Endothelial cell of umbilical vein (primary cell): ENCODE measurements at regions not wholly inside any gene's neighbourhood (a gene's known extent, or its start where the extent isn't known, plus 50 kb on each side); places are given as distances from the start of the nearest gene placed in this dataset.

ENCODE experiments used
- BruUV-seq: library from RNA; stranded (reverse); fragments of 400-500 nt; replicated peaks from 2 replicates; lab custom pipeline; 2021; lab: Mats Ljungman, UMichigan
- CTCF ChIA-PET: fragments of 300-600, 350-600 bp; sonication (Branson Sonifier 250); formaldehyde crosslinking; loops from one replicate; lab custom pipeline; 2021; ENCODE audit warnings: antibody characterized with exemption, inconsistent platforms; lab: Charles Lee
- POLR2A ChIA-PET: fragments of 300-600, 350-600 bp; sonication (Branson Sonifier 250); formaldehyde crosslinking; loops from one replicate; lab custom pipeline; 2021; ENCODE audit warnings: antibody characterized with exemption, inconsistent platforms; lab: Charles Lee
- DNase-seq: peaks from one replicate; pipeline ENCODE4 v3.0.0-alpha.2; 2011; ENCODE audit warnings: low read depth, low spot score
- FAIRE-seq: peaks from 2 replicates; lab custom pipeline; 2011; peaks lifted over from hg19 to GRCh38; lab: Jason Lieb, UNC
- H2AFZ ChIP-seq: 2 replicates; pipeline ENCODE4 v1.6.0; 2012; ENCODE audit warnings: low read depth, low read length, control low read depth, inconsistent platforms
- H3K27ac ChIP-seq: 2 replicates; pipeline ENCODE4 v1.5.1; 2011; ENCODE audit warnings: low read depth, mild to moderate bottlenecking, control low read depth, low read length, moderate library complexity; ENCODE audit not compliant: insufficient read depth
- H3K27me3 ChIP-seq, 2 experiments: 2 replicates each; pipeline versions ENCODE4 v1.6.0 to v1.6.1; 2011; ENCODE audit warnings: low read length in 2 of 2, mixed read lengths in 1 of 2; ENCODE audit not compliant: control insufficient read depth in 2 of 2, insufficient read depth in 2 of 2
- H3K36me3 ChIP-seq, 2 experiments: 2 replicates in 1 of 2; 3 replicates in 1 of 2; pipeline ENCODE4 v1.5.1; 2011; ENCODE audit warnings: low read length in 2 of 2, mild to moderate bottlenecking in 1 of 2, moderate library complexity in 1 of 2; ENCODE audit not compliant: control insufficient read depth in 2 of 2, insufficient read depth in 2 of 2; ENCODE audit errors: extremely low read depth in 1 of 2
- H3K4me1 ChIP-seq: 3 replicates; pipeline ENCODE4 v1.5.1; 2011; ENCODE audit warnings: mild to moderate bottlenecking, low read length; ENCODE audit not compliant: control insufficient read depth, insufficient read depth; ENCODE audit errors: extremely low read depth
- H3K4me2 ChIP-seq: 2 replicates; pipeline ENCODE4 v1.6.1; 2011; ENCODE audit warnings: low read length, control low read depth, mixed read lengths; ENCODE audit not compliant: insufficient read depth
- H3K4me3 ChIP-seq, 3 experiments: fragments of 200-600 bp in 1 of 3; sonication (generic), shearing (Covaris generic) in 1 of 3; replicated peaks in 1 of 3; 2 replicates each; pipeline ENCODE4 v1.5.1; 2011 to 2016; ENCODE audit warnings: control low read depth in 3 of 3, low read length in 3 of 3, mild to moderate bottlenecking in 2 of 3, inconsistent platforms in 1 of 3, low read depth in 1 of 3, moderate library complexity in 1 of 3; ENCODE audit not compliant: insufficient read depth in 1 of 3
- H3K79me2 ChIP-seq: 2 replicates; pipeline ENCODE4 v1.6.0; 2012; ENCODE audit warnings: low read length, inconsistent platforms; ENCODE audit not compliant: control insufficient read depth, insufficient read depth
- H3K9ac ChIP-seq: replicated peaks from 2 replicates; pipeline ENCODE3; 2011; ENCODE audit warnings: low read length, control low read depth; ENCODE audit not compliant: insufficient read depth; ENCODE audit errors: extremely low read depth
- H3K9me1 ChIP-seq: replicated peaks from 3 replicates; pipeline ENCODE4 v1.6.0; 2011; ENCODE audit warnings: mild to moderate bottlenecking, low read length; ENCODE audit not compliant: control insufficient read depth, insufficient read depth; ENCODE audit errors: extremely low read depth
- H3K9me3 ChIP-seq: replicated peaks from 2 replicates; pipeline ENCODE4 v1.5.1; 2012; ENCODE audit warnings: low read length, inconsistent platforms; ENCODE audit not compliant: control insufficient read depth, insufficient read depth
- H4K20me1 ChIP-seq: replicated peaks from 2 replicates; pipeline ENCODE3; 2011; ENCODE audit warnings: mild to moderate bottlenecking, low read length; ENCODE audit not compliant: control insufficient read depth, insufficient read depth; ENCODE audit errors: extremely low read depth
- EZH2 ChIP-seq: IDR thresholded peaks from 2 replicates; pipeline ENCODE4 v1.6.1; 2012; ENCODE audit warnings: borderline replicate concordance, low read depth, mild to moderate bottlenecking, moderate library complexity, low read length, inconsistent platforms; ENCODE audit not compliant: severe bottlenecking
- FOS ChIP-seq: IDR thresholded peaks from 2 replicates; pipeline ENCODE4 v1.6.1; 2011; ENCODE audit warnings: mild to moderate bottlenecking, low read length, moderate library complexity, borderline replicate concordance; ENCODE audit not compliant: insufficient read depth
- GATA2 ChIP-seq: IDR thresholded peaks from 2 replicates; pipeline ENCODE4 v1.7.0; 2011; ENCODE audit warnings: low read depth, mild to moderate bottlenecking, moderate library complexity, mixed read lengths, low read length; ENCODE audit not compliant: insufficient read length, insufficient read depth
- JUN ChIP-seq: IDR thresholded peaks from 2 replicates; pipeline ENCODE4 v1.6.1; 2011; ENCODE audit warnings: borderline replicate concordance, low read depth; ENCODE audit not compliant: insufficient read length, insufficient read depth
- MAX ChIP-seq: IDR thresholded peaks from 2 replicates; pipeline ENCODE4 v1.6.1; 2011; ENCODE audit not compliant: insufficient read depth, insufficient read length
- MYC ChIP-seq: IDR thresholded peaks from one replicate; pipeline ENCODE4 v1.6.1; 2011; ENCODE audit warnings: mild to moderate bottlenecking, low read depth, low read length
- POLR2A ChIP-seq: IDR thresholded peaks from 2 replicates; pipeline ENCODE4 v1.6.1; 2012; ENCODE audit warnings: low read depth, mild to moderate bottlenecking, control low read depth, low read length
- POLR2AphosphoS5 ChIP-seq: IDR thresholded peaks from 2 replicates; pipeline ENCODE4 v1.6.1; 2012; ENCODE audit warnings: low read depth, mild to moderate bottlenecking, control low read depth, low read length, moderate library complexity; ENCODE audit not compliant: insufficient read depth
- dilution Hi-C: fragments of 300-500 bp; cut with MboI; formaldehyde crosslinking; loops from one replicate; pipeline ENCODE4 v1.15.0; 2019; ENCODE audit warnings: low sequenced_read_pairs; ENCODE audit not compliant: extremely low pct_ligation_motif_present
- intact Hi-C: fragments of 100-400 bp; cut with micrococcal nuclease; formaldehyde crosslinking; loops from one replicate; pipeline ENCODE4 v1.10.0; 2022
- TF ChIP-seq, protein P1 (sequence below), 2 donors: IDR thresholded peaks; 1 replicate in 1 of 2; 2 replicates in 1 of 2; pipeline ENCODE4 v1.5.1; 2011; ENCODE audit warnings: low read length in 2 of 2, mild to moderate bottlenecking in 2 of 2, moderate library complexity in 2 of 2, control low read depth in 1 of 2, inconsistent platforms in 1 of 2, low read depth in 1 of 2; ENCODE audit not compliant: insufficient read depth in 1 of 2; ENCODE audit errors: extremely low read depth in 1 of 2

DNA sequence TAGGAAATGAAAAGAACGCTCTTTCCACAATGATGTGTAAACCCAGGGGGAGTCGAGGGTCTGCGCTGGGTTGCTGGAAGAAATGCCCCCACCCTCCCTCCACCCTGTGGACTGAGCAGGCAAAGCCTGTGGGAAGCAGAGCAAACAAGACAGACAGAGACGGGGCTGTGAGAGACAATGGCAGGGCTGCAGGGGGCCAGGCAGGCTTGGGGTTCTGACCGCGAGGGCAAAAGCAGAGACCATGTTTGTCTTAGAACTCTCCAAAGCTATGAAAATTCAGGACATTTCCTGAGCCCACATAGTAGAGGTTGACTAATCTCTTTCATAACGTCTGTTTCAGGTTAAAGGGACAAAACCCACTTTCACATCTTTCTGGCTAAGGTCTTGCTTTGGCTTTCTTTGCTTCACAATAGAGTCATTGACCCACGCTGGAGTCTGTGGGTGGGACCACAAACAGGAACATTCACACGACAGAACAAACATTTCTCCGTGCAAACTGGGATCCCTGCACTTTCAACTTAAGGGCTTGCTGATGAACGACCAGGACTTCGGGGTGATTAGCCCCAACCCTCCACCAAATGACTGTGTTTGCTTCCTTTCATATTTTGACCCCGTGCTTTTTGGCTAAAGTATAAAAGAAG, 156.0 kb upstream of the TPM1 start:
- H3K4me1 ChIP-seq: peaks cover 30% of the 10 kb centered on the region
- POLR2A ChIA-PET: no interaction called here
- no peaks in the 10 kb centered on the region for H3K79me2 ChIP-seq
- no peak for TF ChIP-seq EZH2
- no peak for TF ChIP-seq GATA2
- no peak for TF ChIP-seq FOS
- TF ChIP-seq POLR2A: no peak
- no peak for TF ChIP-seq MAX
- TF ChIP-seq MYC: no peak
- no peak for TF ChIP-seq JUN
- no peak for TF ChIP-seq POLR2AphosphoS5
- TF ChIP-seq, protein P1, sequence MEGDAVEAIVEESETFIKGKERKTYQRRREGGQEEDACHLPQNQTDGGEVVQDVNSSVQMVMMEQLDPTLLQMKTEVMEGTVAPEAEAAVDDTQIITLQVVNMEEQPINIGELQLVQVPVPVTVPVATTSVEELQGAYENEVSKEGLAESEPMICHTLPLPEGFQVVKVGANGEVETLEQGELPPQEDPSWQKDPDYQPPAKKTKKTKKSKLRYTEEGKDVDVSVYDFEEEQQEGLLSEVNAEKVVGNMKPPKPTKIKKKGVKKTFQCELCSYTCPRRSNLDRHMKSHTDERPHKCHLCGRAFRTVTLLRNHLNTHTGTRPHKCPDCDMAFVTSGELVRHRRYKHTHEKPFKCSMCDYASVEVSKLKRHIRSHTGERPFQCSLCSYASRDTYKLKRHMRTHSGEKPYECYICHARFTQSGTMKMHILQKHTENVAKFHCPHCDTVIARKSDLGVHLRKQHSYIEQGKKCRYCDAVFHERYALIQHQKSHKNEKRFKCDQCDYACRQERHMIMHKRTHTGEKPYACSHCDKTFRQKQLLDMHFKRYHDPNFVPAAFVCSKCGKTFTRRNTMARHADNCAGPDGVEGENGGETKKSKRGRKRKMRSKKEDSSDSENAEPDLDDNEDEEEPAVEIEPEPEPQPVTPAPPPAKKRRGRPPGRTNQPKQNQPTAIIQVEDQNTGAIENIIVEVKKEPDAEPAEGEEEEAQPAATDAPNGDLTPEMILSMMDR (IDR thresholded peaks at IDR 0.05; ENCODE audit: extremely low read depth in 1 of 2, insufficient read depth in 1 of 2, low read depth in 1 of 2, low read length in 2 of 2): no peak
- H2AFZ ChIP-seq: peak overlapping the region; percentile 90
- no peaks in the 10 kb centered on the region for H3K9me3 ChIP-seq
- peak; percentile 37 for DNase-seq
- no peak overlapping the region for H3K4me3 ChIP-seq
- no peaks in the 10 kb centered on the region for H4K20me1 ChIP-seq
- peak; percentile 48 for FAIRE-seq
- peak overlapping the region; percentile 19 for H3K4me2 ChIP-seq
- H3K27ac ChIP-seq: peak overlapping the region; percentile 19
- H3K27me3 ChIP-seq: no peaks in the 10 kb centered on the region
- H3K36me3 ChIP-seq: no peaks in the 10 kb centered on the region
- CTCF ChIA-PET: interaction anchor here (1.4 to 2.4 kb wide), 2 partner anchors 12 to 158 kb away, joined by 3 to 7 read pairs; no protein-coding TSS in a partner anchor
- intact Hi-C loops: no loop called here
- no TSS peak for BruUV-seq
- no peaks in the 10 kb centered on the region for H3K9me1 ChIP-seq
- dilution Hi-C loops: no loop called here
- peak overlapping the region; percentile 13 for H3K9ac ChIP-seq
